Activated CD4-positive, alpha-beta T cell treated with anti-CD3 and anti-CD28 coated beads for 48 hours (primary cell): ENCODE measurements at regions not wholly inside any gene's neighbourhood (a gene's known extent, or its start where the extent isn't known, plus 50 kb on each side); places are given as distances from the start of the nearest gene placed in this dataset.
"Not testable (repeated sequence)": the region's sequence is repeated elsewhere in the genome, so short reads cannot be mapped to it uniquely, and the experiment has no call there.

Experiments
- DNase-seq: peaks from one replicate; pipeline ENCODE4 v3.0.0-alpha.2; 2020

DNA sequence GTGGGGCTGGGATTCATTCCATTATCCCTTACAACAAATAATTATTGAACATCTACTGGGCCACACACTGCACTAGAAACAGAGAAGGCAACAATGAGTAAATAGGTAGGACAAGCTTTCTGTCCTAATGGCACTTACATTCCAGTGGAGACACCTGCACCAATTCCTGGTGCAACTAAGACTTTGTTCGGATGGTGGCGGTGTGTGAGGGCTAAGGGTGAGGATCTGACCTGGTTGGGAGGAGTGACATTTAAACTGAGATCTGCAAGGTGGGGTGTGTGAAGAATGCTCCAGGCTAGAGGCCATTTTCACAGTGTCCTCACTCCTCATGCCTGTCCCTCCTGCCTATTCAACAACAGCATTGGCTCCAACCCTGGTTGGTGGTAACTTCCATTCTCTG lies 510.0 kb downstream of the XYLT1 start:
- no peak for DNase-seq

- DNase-seq, result no peak
Observed at GRCh38 chr16:16966439-16966838, 504.3 kb downstream of the XYLT1 start.

GRCh38 chr16:16971042-16971441 lies 499.7 kb downstream of the XYLT1 start:
- DNase-seq, result no peak

DNA sequence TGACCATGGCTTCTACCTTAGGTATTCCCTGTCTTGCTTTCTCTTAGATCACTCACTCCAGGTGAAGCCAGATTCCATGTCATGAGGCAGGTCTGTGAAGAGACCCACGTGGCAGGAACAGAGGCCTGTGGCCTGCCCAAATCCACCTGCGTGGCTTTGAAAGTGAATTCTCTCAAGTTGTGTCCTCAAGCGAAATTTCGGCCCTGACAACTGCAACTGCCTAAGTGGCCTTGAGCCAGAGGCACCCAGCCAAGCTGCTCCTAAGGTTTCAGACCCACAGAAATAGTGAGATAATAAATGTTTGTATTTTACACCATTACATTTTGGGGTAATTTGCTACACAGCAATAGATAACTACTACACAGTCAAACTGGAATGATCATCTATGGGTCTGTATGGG lies 497.9 kb downstream of the XYLT1 start:
- DNase-seq, result no peak

DNA sequence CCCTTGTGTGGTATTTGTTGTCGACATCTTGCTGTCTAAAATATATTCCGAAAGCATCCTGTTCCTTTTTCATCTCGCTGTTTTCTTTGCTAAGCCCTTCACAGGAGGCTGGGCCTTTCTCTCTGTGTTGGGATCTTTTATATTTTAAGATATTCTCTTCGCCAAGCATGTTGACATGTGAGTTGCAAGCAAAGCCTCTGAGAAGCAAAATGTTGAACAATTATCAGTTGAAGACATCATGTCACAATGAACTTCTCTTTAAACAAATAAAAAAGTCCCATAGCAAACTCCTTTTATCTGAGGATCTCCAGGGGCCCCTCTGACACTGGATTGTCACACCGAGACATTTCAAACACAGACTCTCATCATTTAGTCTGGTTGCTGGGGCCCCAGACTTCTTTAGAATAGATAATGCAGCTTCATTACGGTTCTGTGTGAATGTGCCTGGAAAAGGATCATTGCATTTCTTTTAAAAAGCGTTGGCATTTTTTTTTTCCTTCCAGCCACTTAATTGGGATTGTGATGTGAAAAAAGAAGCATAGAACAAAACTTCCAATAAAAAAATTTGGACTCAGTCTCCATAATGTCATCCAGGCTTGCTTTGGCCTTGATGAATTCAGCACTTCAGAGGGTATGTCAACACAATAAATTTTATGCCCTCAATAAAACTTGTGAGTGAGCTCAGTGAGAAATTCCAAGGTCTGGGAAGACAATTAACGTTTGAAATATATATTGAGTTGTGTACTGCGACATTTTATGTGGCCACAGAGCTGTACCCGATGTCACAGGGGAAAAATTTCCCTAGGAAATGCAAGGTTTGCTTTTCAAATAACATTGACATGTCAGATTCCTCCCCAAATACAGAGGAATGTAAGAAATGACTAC lies 496.8 kb downstream of the XYLT1 start:
- no peak for DNase-seq

DNA sequence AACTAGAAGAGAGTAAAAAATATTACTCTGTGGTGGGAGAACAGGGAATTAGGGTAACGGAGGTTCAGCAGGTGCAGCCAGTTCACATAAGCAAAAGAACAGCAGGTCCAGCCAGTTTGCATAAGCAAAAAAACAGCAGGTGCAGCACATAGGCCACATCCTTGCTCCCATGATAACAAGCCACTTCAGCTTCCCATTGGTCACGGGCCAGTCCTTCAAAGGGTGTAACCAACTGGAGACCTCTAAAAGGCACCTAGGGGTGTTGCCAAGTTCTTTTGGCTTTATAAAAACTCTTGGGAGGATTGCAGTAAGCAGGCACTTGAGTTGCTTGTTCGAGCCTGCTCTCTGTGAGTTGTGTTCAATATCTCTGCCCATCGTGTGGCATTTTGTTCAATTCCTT lies 488.1 kb downstream of the XYLT1 start:
- no peak for DNase-seq

- DNase-seq, result no peak
Observed at GRCh38 chr16:16983582-16983981, 487.2 kb downstream of the XYLT1 start.

DNA sequence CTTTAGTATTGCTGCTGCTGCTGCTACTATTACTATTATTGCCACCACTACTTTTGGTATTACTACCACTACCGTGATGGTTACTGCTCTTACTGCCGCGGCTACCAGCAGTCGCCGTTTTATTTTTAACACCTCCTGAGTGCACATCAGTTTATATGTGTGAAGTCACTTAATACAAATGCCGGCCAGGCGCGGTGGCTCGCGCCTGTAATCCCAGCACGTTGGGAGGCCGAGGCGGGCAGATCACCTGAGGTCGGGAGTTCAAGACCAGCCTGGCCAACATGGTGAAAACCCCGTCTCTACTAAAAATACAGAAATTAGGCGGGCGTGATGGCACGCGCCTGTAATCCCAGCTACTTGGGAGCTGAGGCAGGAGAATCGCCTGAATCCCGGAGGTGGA lies 486.7 kb downstream of the XYLT1 start:
- DNase-seq, result not testable (repeated sequence)

GRCh38 chr16:16985707-16986106 lies 485.1 kb downstream of the XYLT1 start:
- no peak for DNase-seq

DNA sequence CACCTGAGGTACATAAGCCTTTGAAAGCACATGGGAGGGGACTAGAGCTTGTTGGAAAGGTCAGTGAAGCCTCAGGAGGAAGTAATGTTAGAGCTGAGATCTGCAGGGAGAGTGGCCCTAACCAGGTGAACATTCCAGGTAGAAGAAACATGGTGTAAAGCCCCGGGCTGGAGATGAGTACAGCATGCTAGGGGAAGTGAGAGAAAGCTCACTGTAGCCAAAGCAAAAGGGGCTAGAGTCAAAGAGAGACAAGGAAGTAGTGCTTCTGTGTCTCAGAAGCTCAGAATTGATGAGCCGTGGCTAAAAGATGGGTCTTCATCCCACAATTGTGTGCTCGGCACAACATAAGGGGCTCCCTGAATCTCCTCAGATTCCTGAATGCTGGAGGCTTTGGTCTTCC lies 481.8 kb downstream of the XYLT1 start:
- DNase-seq, result no peak

- no peak for DNase-seq
Observed at GRCh38 chr16:16989368-16989767, 481.4 kb downstream of the XYLT1 start.

DNA sequence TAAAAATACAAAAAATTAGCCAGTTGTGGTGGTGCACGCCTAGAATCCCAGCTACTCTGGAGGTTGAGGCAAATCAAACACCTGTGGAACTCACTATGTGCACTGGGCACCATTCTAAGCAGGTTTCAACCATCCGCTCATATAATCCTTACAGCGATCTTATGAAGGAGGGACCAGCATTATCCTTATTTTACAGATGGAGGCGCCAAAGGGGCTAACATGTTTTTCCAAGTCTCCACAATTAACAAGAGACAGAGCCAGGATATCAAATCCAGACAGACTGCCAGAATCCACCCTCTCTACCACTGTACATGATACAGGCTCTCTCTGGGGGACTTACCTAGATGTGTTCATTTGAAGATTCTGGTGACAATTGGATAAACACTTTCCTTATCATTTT lies 479.0 kb downstream of the XYLT1 start:
- DNase-seq, result no peak

GRCh38 chr16:16992975-16993765 lies 477.6 kb downstream of the XYLT1 start:
- DNase-seq, result peak; percentile 4

GRCh38 chr16:16994831-16995230 lies 475.9 kb downstream of the XYLT1 start:
- DNase-seq, result no peak

DNA sequence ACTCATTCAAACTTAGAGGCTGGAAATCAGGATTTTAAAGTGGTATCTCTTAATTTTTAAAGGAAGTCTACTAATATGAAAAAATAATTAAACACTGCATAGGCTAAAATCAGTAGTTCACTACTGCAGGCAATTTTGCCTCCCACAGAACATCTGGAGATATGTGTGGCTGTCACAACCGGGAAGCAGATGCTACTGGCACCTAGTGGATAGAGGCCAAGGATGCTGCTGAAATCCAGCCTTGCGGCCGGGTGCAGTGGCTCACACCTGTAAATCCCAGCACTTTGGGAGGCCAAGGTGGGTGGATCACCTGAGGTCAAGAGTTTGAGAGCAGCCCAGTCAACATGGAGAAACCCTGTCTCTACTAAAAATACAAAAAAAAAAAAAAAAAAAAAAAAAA lies 473.9 kb downstream of the XYLT1 start:
- no peak for DNase-seq

GRCh38 chr16:16997349-16997748 lies 473.4 kb downstream of the XYLT1 start:
- no peak for DNase-seq

GRCh38 chr16:17001471-17001870 lies 469.3 kb downstream of the XYLT1 start:
- no peak for DNase-seq

DNA sequence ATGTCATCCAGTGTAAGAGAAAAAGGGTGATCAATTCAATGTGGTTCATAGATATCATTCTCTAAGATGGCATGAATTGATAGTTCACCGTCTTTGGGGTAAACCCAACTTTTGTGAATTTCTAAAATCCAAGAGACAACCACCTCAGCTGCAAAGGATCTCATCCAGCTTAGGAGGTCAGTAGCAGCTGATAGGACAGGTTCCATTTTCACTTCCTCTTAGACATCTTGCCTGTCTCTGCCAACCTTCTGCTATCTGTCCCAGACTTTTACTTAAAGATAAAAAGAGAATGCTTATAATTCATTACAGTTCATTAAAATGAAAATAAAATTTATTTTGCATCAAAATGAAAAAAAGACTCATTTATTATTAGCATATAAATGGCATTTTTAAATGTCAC lies 468.2 kb downstream of the XYLT1 start:
- DNase-seq, result no peak

GRCh38 chr16:17005963-17006362 lies 464.8 kb downstream of the XYLT1 start:
- not testable (repeated sequence) for DNase-seq

DNA sequence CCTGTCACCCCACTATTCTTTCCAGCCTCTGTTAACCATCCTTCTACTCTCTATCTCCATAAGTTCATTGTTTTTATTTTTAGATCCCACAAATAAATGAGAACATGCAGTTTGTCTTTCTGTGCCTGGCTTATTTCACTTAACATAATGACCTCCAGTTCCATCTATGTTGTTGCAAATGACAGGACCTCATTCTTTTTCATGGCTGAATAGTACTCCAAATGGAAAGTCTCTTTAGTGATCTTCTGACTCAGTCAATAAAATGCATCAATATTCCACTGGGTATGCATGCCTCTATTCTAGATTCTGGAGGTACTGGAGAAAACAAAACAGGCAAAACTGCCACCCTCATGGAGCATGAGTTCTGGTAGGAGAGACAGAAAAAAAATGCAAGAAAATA lies 459.0 kb downstream of the XYLT1 start:
- no peak for DNase-seq

DNA sequence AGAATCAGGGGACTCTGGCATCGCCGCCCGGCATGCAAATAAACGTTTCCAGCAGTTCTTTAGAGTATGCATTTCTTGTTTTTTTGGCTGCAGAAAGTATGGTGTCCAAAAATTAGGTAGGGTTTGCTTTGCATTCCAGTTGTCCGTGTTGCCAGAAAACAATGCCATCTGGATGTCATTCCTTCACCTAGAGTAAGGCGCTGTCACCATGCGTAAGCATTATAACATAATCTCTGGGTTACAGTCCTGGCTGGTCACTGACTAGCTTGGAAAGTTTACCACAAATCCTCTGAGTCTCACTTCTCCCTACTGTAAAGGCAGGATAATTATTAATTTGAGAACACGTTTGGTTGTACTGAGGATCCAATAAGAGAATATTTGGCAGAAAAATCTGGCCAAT lies 457.7 kb downstream of the XYLT1 start:
- no peak for DNase-seq

GRCh38 chr16:17014484-17015121 lies 456.2 kb downstream of the XYLT1 start:
- DNase-seq, result no peak

DNA sequence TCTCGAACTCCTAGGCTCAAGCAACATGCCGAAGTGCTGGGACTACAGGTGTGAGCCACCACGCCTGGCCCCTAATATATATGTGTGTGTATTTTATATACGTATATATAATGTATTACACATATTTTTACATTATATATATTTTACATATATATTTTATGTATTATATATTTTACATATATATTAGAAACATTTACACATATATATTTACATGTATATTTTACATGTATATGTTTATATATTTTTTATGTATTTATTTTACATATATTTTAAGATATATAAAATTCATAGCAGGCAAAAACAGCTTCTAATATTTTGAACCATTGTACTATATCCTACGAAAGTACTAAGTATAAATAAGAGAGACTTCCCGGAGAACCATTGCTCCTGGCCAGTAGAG lies 455.1 kb downstream of the XYLT1 start:
- DNase-seq, result no peak

GRCh38 chr16:17017442-17017841 lies 453.3 kb downstream of the XYLT1 start:
- no peak for DNase-seq
